CD14-positive monocyte (primary cell): ENCODE measurements at regions not wholly inside any gene's neighbourhood (a gene's known extent, or its start where the extent isn't known, plus 50 kb on each side); places are given as distances from the start of the nearest gene placed in this dataset.
A peak's percentile ranks its signal among the peaks of the same experiment; 100 is the strongest.

ENCODE experiments used
- DNase-seq, 3 donors: peaks; one replicate each; pipeline ENCODE4 v3.0.0-alpha.2; 2011 to 2022
- H2AFZ ChIP-seq: 2 replicates; pipeline ENCODE4 v1.6.0; 2012; ENCODE audit warnings: mild to moderate bottlenecking, low read depth, low read length, inconsistent platforms; ENCODE audit not compliant: insufficient read depth, poor library complexity, severe bottlenecking
- H3K27ac ChIP-seq, 2 donors: 1 replicate in 1 of 2; 2 replicates in 1 of 2; pipeline ENCODE4 v1.5.1; 2012 to 2013; ENCODE audit warnings: low read length in 2 of 2, control low read depth in 1 of 2, inconsistent platforms in 1 of 2, low read depth in 1 of 2, mild to moderate bottlenecking in 1 of 2
- H3K27me3 ChIP-seq, 2 donors: one replicate each; pipeline versions ENCODE4 v1.6.0 to v1.6.1; 2011 to 2013; ENCODE audit warnings: low read length in 2 of 2; ENCODE audit not compliant: control insufficient read depth in 2 of 2, insufficient read depth in 2 of 2
- H3K36me3 ChIP-seq, 2 donors: replicated peaks in 1 of 2; 1 replicate in 1 of 2; 2 replicates in 1 of 2; pipeline versions ENCODE4 v1.5.1 to v1.6.1; 2012 to 2013; ENCODE audit warnings: low read length in 2 of 2, control low read depth in 1 of 2, inconsistent platforms in 1 of 2, mild to moderate bottlenecking in 1 of 2; ENCODE audit not compliant: insufficient read depth in 2 of 2, control insufficient read depth in 1 of 2
- H3K4me1 ChIP-seq, 2 donors: 1 replicate in 1 of 2; 2 replicates in 1 of 2; pipeline versions ENCODE4 v1.5.1 to v1.6.1; 2012 to 2013; ENCODE audit warnings: low read length in 2 of 2, control low read depth in 1 of 2, inconsistent platforms in 1 of 2, mild to moderate bottlenecking in 1 of 2, moderate library complexity in 1 of 2; ENCODE audit not compliant: insufficient read depth in 2 of 2, control insufficient read depth in 1 of 2
- H3K4me2 ChIP-seq: replicated peaks from 2 replicates; pipeline ENCODE3; 2012; ENCODE audit warnings: low read length, moderate library complexity, mild to moderate bottlenecking; ENCODE audit not compliant: poor library complexity, severe bottlenecking; ENCODE audit errors: extremely low read depth
- H3K4me3 ChIP-seq, 3 experiments: fragments of 200-600 bp in 1 of 3; sonication (generic) in 1 of 3; replicated peaks in 1 of 3; 1 replicate in 2 of 3; 2 replicates in 1 of 3; pipeline ENCODE4 v1.5.1; 2011 to 2013; ENCODE audit warnings: low read length in 3 of 3, mild to moderate bottlenecking in 3 of 3, control low read depth in 2 of 3, low read depth in 2 of 3, inconsistent platforms in 1 of 3, moderate library complexity in 1 of 3
- H3K79me2 ChIP-seq: 2 replicates; pipeline ENCODE4 v1.6.0; 2012; ENCODE audit warnings: mild to moderate bottlenecking, control low read depth, inconsistent platforms, low read length, moderate library complexity; ENCODE audit not compliant: insufficient read depth
- H3K9ac ChIP-seq: 2 replicates; pipeline ENCODE4 v1.6.0; 2017; ENCODE audit warnings: low read length, mild to moderate bottlenecking; ENCODE audit not compliant: insufficient read depth, poor library complexity, severe bottlenecking
- H3K9me3 ChIP-seq, 2 donors: replicated peaks in 1 of 2; 1 replicate in 1 of 2; 2 replicates in 1 of 2; pipeline versions ENCODE4 v1.5.1 to v1.6.1; 2012 to 2013; ENCODE audit warnings: low read length in 2 of 2, control low read depth in 1 of 2; ENCODE audit not compliant: control insufficient read depth in 1 of 2, insufficient read depth in 1 of 2
- H4K20me1 ChIP-seq: 2 replicates; pipeline ENCODE4 v1.6.0; 2012; ENCODE audit warnings: mild to moderate bottlenecking, low read length, control low read depth, moderate library complexity; ENCODE audit not compliant: insufficient read depth
- H3K27ac Mint-ChIP-seq, 7 donors: one replicate each; pipeline ENCODE4 v1.8.0; 2020; ENCODE audit warnings: mild to moderate bottlenecking in 7 of 7, mixed read lengths in 7 of 7, moderate library complexity in 6 of 7, inconsistent platforms in 2 of 7
- H3K27me3 Mint-ChIP-seq, 3 donors: one replicate each; pipeline ENCODE4 v1.8.0; 2021 to 2022; ENCODE audit warnings: low read depth in 3 of 3, mild to moderate bottlenecking in 3 of 3, mixed read lengths in 3 of 3, moderate library complexity in 3 of 3, inconsistent platforms in 1 of 3
- H3K36me3 Mint-ChIP-seq, 2 donors: one replicate each; pipeline ENCODE4 v1.8.0; 2020; ENCODE audit warnings: mixed read lengths in 2 of 2, inconsistent platforms in 1 of 2, mild to moderate bottlenecking in 1 of 2
- H3K4me1 Mint-ChIP-seq: one replicate; pipeline ENCODE4 v1.8.0; 2020; ENCODE audit warnings: mild to moderate bottlenecking, mixed read lengths
- H3K4me3 Mint-ChIP-seq, 2 donors: one replicate each; pipeline ENCODE4 v1.8.0; 2020; ENCODE audit warnings: mild to moderate bottlenecking in 2 of 2, mixed read lengths in 2 of 2, moderate library complexity in 1 of 2
- H3K9me3 Mint-ChIP-seq, 7 donors: one replicate each; pipeline ENCODE4 v1.8.0; 2020 to 2022; ENCODE audit warnings: mixed read lengths in 7 of 7, mild to moderate bottlenecking in 6 of 7, moderate library complexity in 6 of 7, inconsistent platforms in 2 of 7
- CTCF ChIP-seq: fragments of 200-600 bp; IDR thresholded peaks from one replicate; pipeline ENCODE4 v1.8.0; 2022; ENCODE audit warnings: antibody characterized with exemption, mild to moderate bottlenecking
- WGBS: methylation state at CpG from one replicate; pipeline ENCODE4 v1.1.5; 2013; ENCODE audit warnings: missing lambda C conversion rate; ENCODE audit not compliant: insufficient coverage; 5-methylcytosine and 5-hydroxymethylcytosine counted together
- intact Hi-C, 2 donors: fragments of 100-400 bp; cut with micrococcal nuclease; formaldehyde crosslinking; loops; one replicate each; pipeline versions ENCODE4 v1.15.0 to v1.15.1; 2023

GRCh38 chr16:86732621-86733295 lies 154.4 kb downstream of the FOXL1 start:
- no peak for DNase-seq
- Mint-ChIP-seq H3K27ac (no peak overlapping the region), H3K27me3 (peaks cover 40 to 68% (median 63%) of the 10 kb centered on the region in 3 donors), H3K9me3 (peaks cover 0 to 4% (median 0%) of the 10 kb centered on the region in 7 donors), H3K36me3 (no peaks in the 10 kb centered on the region), H3K4me3 (peak overlapping the region in 1 of 2 donors; percentile 57), H3K4me1 (no peaks in the 10 kb centered on the region)
- Histone ChIP-seq H3K4me1 (no peaks in the 10 kb centered on the region), H3K9ac (no peak overlapping the region), H3K9me3 (no peaks in the 10 kb centered on the region), H3K4me2 (no peak overlapping the region), H4K20me1 (no peaks in the 10 kb centered on the region), H3K79me2 (no peaks in the 10 kb centered on the region), H2AFZ (no peak overlapping the region), H3K27me3 (peaks cover 2 to 25% of the 10 kb centered on the region in 2 donors), H3K4me3 (no peak overlapping the region), H3K36me3 (no peaks in the 10 kb centered on the region), H3K27ac (no peak overlapping the region)
- intact Hi-C loops = no loop called here
- TF ChIP-seq CTCF = no peak
- 29% methylated on average over 25 of the region's 28 CpGs for WGBS

GRCh38 chr16:86733546-86734254 lies 155.4 kb downstream of the FOXL1 start:
- Histone ChIP-seq H3K36me3 (no peaks in the 10 kb centered on the region), H3K4me1 (no peaks in the 10 kb centered on the region), H3K27me3 (peaks cover 2 to 25% of the 10 kb centered on the region in 2 donors), H3K9ac (no peak overlapping the region), H4K20me1 (no peaks in the 10 kb centered on the region), H2AFZ (no peak overlapping the region), H3K27ac (no peak overlapping the region), H3K9me3 (no peaks in the 10 kb centered on the region), H3K4me3 (no peak overlapping the region), H3K79me2 (no peaks in the 10 kb centered on the region), H3K4me2 (no peak overlapping the region)
- no peak for TF ChIP-seq CTCF
- no peak for DNase-seq
- no peaks in the 10 kb centered on the region for H3K36me3 Mint-ChIP-seq
- peaks cover 0 to 4% (median 0%) of the 10 kb centered on the region in 7 donors for H3K9me3 Mint-ChIP-seq
- peak overlapping the region in 1 of 2 donors; percentile 57 for H3K4me3 Mint-ChIP-seq
- no peaks in the 10 kb centered on the region for H3K4me1 Mint-ChIP-seq
- H3K27ac Mint-ChIP-seq = no peak overlapping the region
- intact Hi-C loops = no loop called here
- peaks cover 38 to 66% (median 61%) of the 10 kb centered on the region in 3 donors for H3K27me3 Mint-ChIP-seq
- WGBS = 53% methylated on average over 24 of the region's 27 CpGs
